Keratinocyte (primary cell): ENCODE measurements at regions not wholly inside any gene's neighbourhood (a gene's known extent, or its start where the extent isn't known, plus 50 kb on each side); places are given as distances from the start of the nearest gene placed in this dataset.

ENCODE experiments used
- DNase-seq: peaks from one replicate; pipeline ENCODE4 v3.0.0-alpha.2; 2011; ENCODE audit warnings: low read depth, missing footprints, low spot score
- FAIRE-seq: peaks from 2 replicates; lab custom pipeline; 2011; peaks lifted over from hg19 to GRCh38; lab: Jason Lieb, UNC
- H2AFZ ChIP-seq: 2 replicates; pipeline ENCODE4 v1.6.0; 2012; ENCODE audit warnings: low read length, control low read depth, inconsistent platforms; ENCODE audit not compliant: control insufficient read depth
- H3K27ac ChIP-seq: 2 replicates; pipeline ENCODE4 v1.5.1; 2011; ENCODE audit warnings: low read length; ENCODE audit not compliant: control insufficient read depth, insufficient read depth
- H3K27me3 ChIP-seq: 3 replicates; pipeline ENCODE4 v1.6.0; 2011; ENCODE audit warnings: low read length; ENCODE audit not compliant: control insufficient read depth, insufficient read depth; ENCODE audit errors: extremely low read depth
- H3K36me3 ChIP-seq, 2 experiments: 2 replicates in 1 of 2; 3 replicates in 1 of 2; pipeline ENCODE4 v1.5.1; 2011; ENCODE audit warnings: low read length in 2 of 2, mild to moderate bottlenecking in 1 of 2; ENCODE audit not compliant: control insufficient read depth in 2 of 2, insufficient read depth in 2 of 2; ENCODE audit errors: extremely low read depth in 1 of 2
- H3K4me1 ChIP-seq: 3 replicates; pipeline ENCODE4 v1.5.1; 2011; ENCODE audit warnings: low read length; ENCODE audit not compliant: control insufficient read depth, insufficient read depth; ENCODE audit errors: extremely low read depth
- H3K4me2 ChIP-seq: 3 replicates; pipeline ENCODE4 v1.6.0; 2011; ENCODE audit warnings: low read depth, low read length; ENCODE audit not compliant: control insufficient read depth, insufficient read depth; ENCODE audit errors: extremely low read depth
- H3K4me3 ChIP-seq, 3 experiments: fragments of 200-600 bp in 1 of 3; sonication (generic) in 1 of 3; 2 replicates in 2 of 3; 3 replicates in 1 of 3; pipeline ENCODE4 v1.5.1; 2011 to 2016; ENCODE audit warnings: low read length in 3 of 3, mild to moderate bottlenecking in 3 of 3, control low read depth in 2 of 3, inconsistent platforms in 1 of 3, low read depth in 1 of 3, mixed read lengths in 1 of 3, mixed run types in 1 of 3, moderate library complexity in 1 of 3; ENCODE audit not compliant: control insufficient read depth in 2 of 3, insufficient read depth in 2 of 3; ENCODE audit errors: extremely low read depth in 1 of 3
- H3K79me2 ChIP-seq: 2 replicates; pipeline ENCODE4 v1.6.0; 2012; ENCODE audit warnings: low read length; ENCODE audit not compliant: control insufficient read depth, insufficient read depth
- H3K9ac ChIP-seq: 3 replicates; pipeline ENCODE4 v1.6.0; 2011; ENCODE audit warnings: low read length; ENCODE audit not compliant: control insufficient read depth, insufficient read depth; ENCODE audit errors: extremely low read depth
- H3K9me1 ChIP-seq: 3 replicates; pipeline ENCODE4 v1.6.0; 2011; ENCODE audit warnings: low read length; ENCODE audit not compliant: control insufficient read depth, insufficient read depth; ENCODE audit errors: extremely low read depth
- H3K9me3 ChIP-seq: 2 replicates; pipeline ENCODE4 v1.5.1; 2012; ENCODE audit warnings: low read depth, low read length; ENCODE audit not compliant: control insufficient read depth
- H4K20me1 ChIP-seq: 3 replicates; pipeline ENCODE4 v1.6.0; 2011; ENCODE audit warnings: low read length; ENCODE audit not compliant: control insufficient read depth, insufficient read depth; ENCODE audit errors: extremely low read depth
- CTCF ChIP-seq, 3 experiments: IDR thresholded peaks in 1 of 3; conservative IDR thresholded peaks in 1 of 3; optimal IDR thresholded peaks in 1 of 3; 2 replicates in 2 of 3; 3 replicates in 1 of 3; pipeline versions ENCODE3 to v1.5.1; 2011; ENCODE audit warnings: low read length in 3 of 3, mild to moderate bottlenecking in 3 of 3, moderate library complexity in 2 of 3, control low read depth in 1 of 3, inconsistent platforms in 1 of 3; ENCODE audit not compliant: insufficient read depth in 2 of 3; ENCODE audit errors: extremely low read depth in 1 of 3
- EZH2 ChIP-seq: IDR thresholded peaks from one replicate; pipeline ENCODE4 v1.6.1; 2012; ENCODE audit warnings: inconsistent platforms, mild to moderate bottlenecking, low read length, moderate library complexity
- dilution Hi-C: fragments of 300-500 bp; cut with MboI; formaldehyde crosslinking; loops from one replicate; pipeline ENCODE4 v1.7.0; 2020; ENCODE audit warnings: low sequenced_read_pairs; ENCODE audit not compliant: extremely low pct_ligation_motif_present

GRCh38 chr15:88400084-88400483, 67.1 kb downstream of the MRPL46 start:
- H3K27me3 ChIP-seq: no peaks in the 10 kb centered on the region
- FAIRE-seq: no peak

GRCh38 chr15:88399021-88399685, 68.0 kb downstream of the MRPL46 start:
- no peak for FAIRE-seq
- no peak overlapping the region for H3K4me2 ChIP-seq
- H2AFZ ChIP-seq: no peak overlapping the region
- H3K79me2 ChIP-seq: no peaks in the 10 kb centered on the region
- no peaks in the 10 kb centered on the region for H3K27me3 ChIP-seq
- TF ChIP-seq CTCF (optimal IDR thresholded peaks at IDR 0.05 in 1 of 3, IDR thresholded peaks at IDR 0.05 in 1 of 3, conservative IDR thresholded peaks at IDR 0.05 in 1 of 3; ENCODE audit: extremely low read depth in 1 of 3, insufficient read depth in 2 of 3, low read length in 3 of 3) (no peak), EZH2 (no peak)
- H3K4me3 ChIP-seq: no peak overlapping the region
- no peak overlapping the region for H3K9ac ChIP-seq
- dilution Hi-C loops: no loop called here
- H3K36me3 ChIP-seq: no peaks in the 10 kb centered on the region
- H3K4me1 ChIP-seq: no peaks in the 10 kb centered on the region
- no peak overlapping the region for H3K27ac ChIP-seq
- no peaks in the 10 kb centered on the region for H3K9me3 ChIP-seq
- no peaks in the 10 kb centered on the region for H3K9me1 ChIP-seq
- no peaks in the 10 kb centered on the region for H4K20me1 ChIP-seq
- no peak for DNase-seq

More at GRCh38 chr15:88400084-88400483, 67.1 kb downstream of the MRPL46 start:
- Histone ChIP-seq H3K9me3 (no peaks in the 10 kb centered on the region), H3K36me3 (no peaks in the 10 kb centered on the region), H3K9ac (no peak overlapping the region), H3K79me2 (no peaks in the 10 kb centered on the region), H4K20me1 (no peaks in the 10 kb centered on the region), H2AFZ (no peak overlapping the region), H3K9me1 (no peaks in the 10 kb centered on the region), H3K27ac (no peak overlapping the region), H3K4me1 (no peaks in the 10 kb centered on the region), H3K4me2 (no peak overlapping the region), H3K4me3 (no peak overlapping the region)
- TF ChIP-seq CTCF (optimal IDR thresholded peaks at IDR 0.05 in 1 of 3, IDR thresholded peaks at IDR 0.05 in 1 of 3, conservative IDR thresholded peaks at IDR 0.05 in 1 of 3; ENCODE audit: extremely low read depth in 1 of 3, insufficient read depth in 2 of 3, low read length in 3 of 3) (no peak), EZH2 (no peak)
- dilution Hi-C loops: no loop called here
- DNase-seq: no peak
